ENCODE measurements at regions not wholly inside any gene's neighbourhood (a gene's known extent, or its start where the extent isn't known, plus 50 kb on each side); places are given as distances from the start of the nearest gene placed in this dataset.

GRCh38 chr20:58579819-58580473 is 64.7 kb upstream of the APCDD1L start (continued):
- TF ChIP-seq CTCF (conservative IDR thresholded peaks at IDR 0.05; ENCODE audit: low read depth, low read length): no peak
- no peak for TF ChIP-seq MXI1 (IDR thresholded peaks at IDR 0.05; ENCODE audit: borderline replicate concordance, low read depth, low read length)
- no peak for TF ChIP-seq RAD21 (IDR thresholded peaks at IDR 0.05; ENCODE audit: low read length)
- TF ChIP-seq FOS (IDR thresholded peaks at IDR 0.05; ENCODE audit: low read depth, low read length): no peak

Measured in IMR-90 (cell line).